ENCODE measurements at regions not wholly inside any gene's neighbourhood (a gene's known extent, or its start where the extent isn't known, plus 50 kb on each side); places are given as distances from the start of the nearest gene placed in this dataset.

GRCh38 chr2:216920143-216920876 lies 60.4 kb upstream of the TNP1 start:
- no peak for DNase-seq

- DNase-seq, result no peak
Measured at GRCh38 chr2:216918088-216918680, 58.3 kb upstream of the TNP1 start.

GRCh38 chr2:216916956-216917650 lies 57.2 kb upstream of the TNP1 start:
- DNase-seq, result no peak

GRCh38 chr2:216915557-216916150 lies 55.8 kb upstream of the TNP1 start:
- DNase-seq, result no peak

- DNase-seq, result no peak
Measured at GRCh38 chr2:216914491-216914890, 54.6 kb upstream of the TNP1 start.

- DNase-seq, result no peak
Measured at GRCh38 chr2:216911886-216912285, 52.0 kb upstream of the TNP1 start.

GRCh38 chr2:216911008-216911407 lies 51.1 kb upstream of the TNP1 start:
- DNase-seq, result no peak

GRCh38 chr2:216909541-216910210 lies 49.8 kb upstream of the TNP1 start:
- DNase-seq, result no peak

Data from central memory CD4-positive, alpha-beta T cell (primary cell).